Astrocyte (in vitro differentiated cells and primary cell): ENCODE measurements at regions not wholly inside any gene's neighbourhood (a gene's known extent, or its start where the extent isn't known, plus 50 kb on each side); places are given as distances from the start of the nearest gene placed in this dataset.

Experiments
- CTCF ChIP-seq: IDR thresholded peaks from 2 replicates; pipeline ENCODE4 v1.5.1; 2011; ENCODE audit warnings: low read depth, mild to moderate bottlenecking, inconsistent platforms, low read length, moderate library complexity; ENCODE audit not compliant: insufficient read depth
- EZH2 ChIP-seq: IDR thresholded peaks from 2 replicates; pipeline ENCODE4 v1.6.1; 2012; ENCODE audit warnings: mild to moderate bottlenecking, low read length, inconsistent platforms; ENCODE audit not compliant: insufficient read depth

DNA sequence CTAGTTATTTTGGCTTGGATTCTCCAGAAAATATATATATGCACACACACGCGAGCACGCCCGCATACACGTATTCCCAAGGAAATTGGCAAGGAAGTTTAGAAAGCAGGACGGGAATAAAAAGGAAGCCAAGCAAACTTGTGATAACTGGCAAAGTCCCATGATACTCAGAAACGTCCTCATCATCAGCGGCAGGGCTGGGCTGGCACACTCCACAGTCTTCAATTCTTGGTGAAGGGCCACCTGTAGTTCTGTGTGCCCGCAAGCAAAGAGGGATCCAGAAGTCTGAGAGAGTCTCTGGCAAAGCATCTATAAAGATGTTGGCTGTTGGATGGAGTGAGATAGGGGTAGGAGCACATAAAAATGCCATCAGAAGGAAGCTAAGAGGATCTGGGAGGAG lies 289.3 kb upstream of the CTNND2 start:
- TF ChIP-seq CTCF, result no peak
- no peak for TF ChIP-seq EZH2
